ENCODE measurements at regions not wholly inside any gene's neighbourhood (a gene's known extent, or its start where the extent isn't known, plus 50 kb on each side); places are given as distances from the start of the nearest gene placed in this dataset.

- Histone ChIP-seq H3K9ac (ENCODE audit: low read depth in 1 of 2, low read length in 2 of 2) (no peak overlapping the region), H3K36me3 (ENCODE audit: control insufficient read depth in 4 of 4, insufficient read depth in 3 of 4, low read depth in 1 of 4, low read length in 3 of 4) (no peaks in the 10 kb centered on the region), H3K4me3 (ENCODE audit: low read depth in 1 of 3, low read length in 3 of 3) (no peak overlapping the region), H3K27me3 (ENCODE audit: control insufficient read depth in 4 of 4, insufficient read depth in 4 of 4, low read length in 3 of 4) (no peaks in the 10 kb centered on the region), H3K4me1 (ENCODE audit: control insufficient read depth in 4 of 4, insufficient read depth in 4 of 4, low read length in 3 of 4) (peaks cover 10 to 37% (median 25%) of the 10 kb centered on the region in 4 donors), H3K9me3 (ENCODE audit: control insufficient read depth in 4 of 4, low read length in 3 of 4) (no peaks in the 10 kb centered on the region), H3K27ac (ENCODE audit: low read depth in 1 of 2, low read length in 2 of 2) (no peak overlapping the region)
- 78% methylated on average over 4 of the region's 4 CpGs for WGBS
- no peak for TF ChIP-seq FOXA1 (IDR thresholded peaks at IDR 0.05)
- TF ChIP-seq CTCF (IDR thresholded peaks at IDR 0.05; ENCODE audit: low read depth, low read length, missing input control): no peak
- no peak for TF ChIP-seq TAF1 (conservative IDR thresholded peaks at IDR 0.05)
- no peak for TF ChIP-seq RXRA (IDR thresholded peaks at IDR 0.05)
- TF ChIP-seq HNF4G (IDR thresholded peaks at IDR 0.05): no peak
- TF ChIP-seq NR2F2 (IDR thresholded peaks at IDR 0.05): no peak
- no peak for TF ChIP-seq JUND (IDR thresholded peaks at IDR 0.05)
- TF ChIP-seq SP1 (IDR thresholded peaks at IDR 0.05): no peak
- no peak for TF ChIP-seq HNF4A (conservative IDR thresholded peaks at IDR 0.05)
- TF ChIP-seq YY1 (IDR thresholded peaks at IDR 0.05): no peak
- no peak for TF ChIP-seq ATF3 (IDR thresholded peaks at IDR 0.05)
- TF ChIP-seq RAD21 (IDR thresholded peaks at IDR 0.05): no peak
- no peak for TF ChIP-seq MAX (IDR thresholded peaks at IDR 0.05)
- TF ChIP-seq FOXA2 (IDR thresholded peaks at IDR 0.05): no peak
- TF ChIP-seq EGR1 (IDR thresholded peaks at IDR 0.05; ENCODE audit: low read depth in 2 of 2): no peak
- no peak for TF ChIP-seq REST (IDR thresholded peaks at IDR 0.05)
- TF ChIP-seq ZBTB33 (IDR thresholded peaks at IDR 0.05): no peak
- no peak for TF ChIP-seq GABPA (IDR thresholded peaks at IDR 0.05 in 1 of 2, conservative IDR thresholded peaks at IDR 0.05 in 1 of 2)
- no peak for DNase-seq (ENCODE audit: low spot score)
Measured at GRCh38 chr5:124659798-124660197, 86.6 kb downstream of the ZNF608 start.
